HEK293T (cell line): ENCODE measurements at regions not wholly inside any gene's neighbourhood (a gene's known extent, or its start where the extent isn't known, plus 50 kb on each side); places are given as distances from the start of the nearest gene placed in this dataset.
"Not testable (repeated sequence)": the region's sequence is repeated elsewhere in the genome, so short reads cannot be mapped to it uniquely, and the experiment has no call there.

Source experiments
- CTCF ChIA-PET: fragments of 350-600 bp; formaldehyde crosslinking; extraction: SDS; loops from one replicate; lab custom pipeline; 2021; ENCODE audit warnings: antibody characterized with exemption, inconsistent platforms; lab: Yijun Ruan, JAX
- POLR2A ChIA-PET: fragments of 350-600 bp; formaldehyde crosslinking; extraction: SDS; loops from one replicate; lab custom pipeline; 2020; ENCODE audit warnings: antibody characterized with exemption, inconsistent platforms; lab: Yijun Ruan, JAX
- DNase-seq: peaks from one replicate; pipeline ENCODE4 v3.0.0; 2012; ENCODE audit warnings: mixed read lengths; ENCODE audit errors: extremely low spot score
- ARNT ChIP-seq: fragments of 450-650 bp; IDR thresholded peaks from 2 replicates; pipeline ENCODE4 v1.6.1; 2017; ENCODE audit warnings: mild to moderate bottlenecking
- BHLHE40 ChIP-seq: fragments of 450-650 bp; IDR thresholded peaks from 2 replicates; pipeline ENCODE4 v1.6.1; 2016; ENCODE audit warnings: mild to moderate bottlenecking, moderate library complexity, borderline replicate concordance
- CTBP1 ChIP-seq: fragments of 450-650 bp; IDR thresholded peaks from 2 replicates; pipeline ENCODE4 v1.6.1; 2016; ENCODE audit warnings: borderline replicate concordance
- ELF4 ChIP-seq: fragments of 450-650 bp; IDR thresholded peaks from 2 replicates; pipeline ENCODE4 v1.6.1; 2017; ENCODE audit warnings: antibody characterized with exemption
- FOXA1 ChIP-seq: fragments of 450-650 bp; IDR thresholded peaks from 2 replicates; pipeline ENCODE4 v1.6.1; 2016; ENCODE audit warnings: mild to moderate bottlenecking
- FOXK2 ChIP-seq: fragments of 450-650 bp; IDR thresholded peaks from 2 replicates; pipeline ENCODE4 v1.6.1; 2016; ENCODE audit warnings: mild to moderate bottlenecking
- FOXM1 ChIP-seq: fragments of 450-650 bp; IDR thresholded peaks from 2 replicates; pipeline ENCODE4 v1.6.1; 2017; ENCODE audit warnings: mild to moderate bottlenecking, borderline replicate concordance
- HDGF ChIP-seq: fragments of 450-650 bp; IDR thresholded peaks from 2 replicates; pipeline ENCODE4 v1.6.1; 2017; ENCODE audit warnings: antibody characterized with exemption, borderline replicate concordance
- L3MBTL2 ChIP-seq: fragments of 450-650 bp; conservative IDR thresholded peaks from 2 replicates; pipeline ENCODE4 v1.6.1; 2016; ENCODE audit warnings: mild to moderate bottlenecking
- LEF1 ChIP-seq: fragments of 450-650 bp; IDR thresholded peaks from 2 replicates; pipeline ENCODE4 v1.6.1; 2017; ENCODE audit warnings: mild to moderate bottlenecking, borderline replicate concordance
- NFRKB ChIP-seq: fragments of 450-650 bp; IDR thresholded peaks from 2 replicates; pipeline ENCODE4 v1.6.1; 2016; ENCODE audit warnings: mild to moderate bottlenecking, moderate library complexity
- PKNOX1 ChIP-seq: fragments of 450-650 bp; IDR thresholded peaks from 2 replicates; pipeline ENCODE4 v1.6.1; 2016
- SP1 ChIP-seq: fragments of 450-650 bp; IDR thresholded peaks from 2 replicates; pipeline ENCODE4 v1.6.1; 2017
- SUZ12 ChIP-seq: fragments of 450-650 bp; IDR thresholded peaks from 2 replicates; pipeline ENCODE4 v1.6.1; 2016; ENCODE audit warnings: mild to moderate bottlenecking
- TARDBP ChIP-seq: fragments of 450-650 bp; IDR thresholded peaks from 2 replicates; pipeline ENCODE4 v1.6.1; 2016
- ZNF384 ChIP-seq: fragments of 450-650 bp; IDR thresholded peaks from 2 replicates; pipeline ENCODE4 v1.6.1; 2016

DNA sequence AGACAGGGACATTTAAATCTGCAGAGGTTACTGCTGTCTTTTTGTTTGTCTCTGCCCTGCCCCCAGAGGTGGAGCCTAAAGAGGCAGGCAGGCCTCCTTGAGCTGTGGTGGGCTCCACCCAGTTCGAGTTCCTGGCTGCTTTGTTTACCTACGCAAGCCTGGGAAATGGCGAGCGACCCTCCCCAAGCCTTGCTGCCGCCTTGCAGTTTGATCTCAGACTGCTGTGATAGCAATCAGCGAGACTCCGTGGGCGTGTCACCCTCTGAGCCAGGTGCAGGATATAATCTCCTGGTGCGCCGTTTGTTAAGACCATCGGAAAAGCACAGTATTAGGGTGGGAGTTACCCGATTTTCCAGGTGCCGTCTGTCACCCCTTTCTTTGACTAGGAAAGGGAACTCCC lies 93.3 kb downstream of the ANKRD30BL start:
- CTCF ChIA-PET, DNase-seq, POLR2A ChIA-PET: not testable (repeated sequence)

DNA sequence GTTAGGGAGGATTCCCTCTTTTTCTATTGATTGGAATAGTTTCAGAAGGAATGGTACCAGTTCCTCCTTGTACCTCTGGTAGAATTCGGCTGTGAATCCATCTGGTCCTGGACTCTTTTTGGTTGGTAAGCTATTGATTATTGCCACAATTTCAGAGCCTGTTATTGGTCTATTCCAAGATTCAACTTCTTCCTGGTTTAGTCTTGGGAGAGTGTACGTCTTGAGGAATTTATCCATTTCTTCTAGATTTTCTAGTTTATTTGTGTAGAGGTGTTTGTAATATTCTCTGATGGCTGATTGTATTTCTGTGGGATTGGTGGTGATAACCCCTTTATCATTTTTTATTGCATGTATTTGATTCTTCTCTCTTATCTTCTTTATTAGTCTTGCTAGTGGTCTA lies 96.4 kb downstream of the ANKRD30BL start:
- CTCF ChIA-PET, DNase-seq, POLR2A ChIA-PET: not testable (repeated sequence)

- CTCF ChIA-PET, POLR2A ChIA-PET, DNase-seq: not testable (repeated sequence)
Observed at GRCh38 chr2:132039609-132040236, 122.0 kb downstream of the ANKRD30BL start.

DNA sequence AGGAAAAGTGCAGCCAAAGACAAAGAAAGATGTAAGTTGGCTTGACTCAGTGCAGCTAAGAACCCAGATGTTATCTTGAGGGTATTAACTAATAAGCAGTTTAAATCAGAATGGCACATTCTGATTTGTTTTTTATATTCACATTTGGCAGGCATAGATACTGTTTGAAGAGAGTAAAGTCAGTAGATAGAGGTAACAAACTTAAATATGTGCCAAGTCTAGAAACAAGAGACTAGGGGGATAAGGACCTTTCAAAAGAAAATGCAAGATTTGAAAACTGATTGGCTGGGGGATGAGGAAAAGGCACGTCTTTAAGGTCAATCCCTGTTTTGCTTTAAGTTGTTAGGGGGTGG lies 122.9 kb downstream of the ANKRD30BL start:
- DNase-seq, CTCF ChIA-PET, POLR2A ChIA-PET: not testable (repeated sequence)

DNA sequence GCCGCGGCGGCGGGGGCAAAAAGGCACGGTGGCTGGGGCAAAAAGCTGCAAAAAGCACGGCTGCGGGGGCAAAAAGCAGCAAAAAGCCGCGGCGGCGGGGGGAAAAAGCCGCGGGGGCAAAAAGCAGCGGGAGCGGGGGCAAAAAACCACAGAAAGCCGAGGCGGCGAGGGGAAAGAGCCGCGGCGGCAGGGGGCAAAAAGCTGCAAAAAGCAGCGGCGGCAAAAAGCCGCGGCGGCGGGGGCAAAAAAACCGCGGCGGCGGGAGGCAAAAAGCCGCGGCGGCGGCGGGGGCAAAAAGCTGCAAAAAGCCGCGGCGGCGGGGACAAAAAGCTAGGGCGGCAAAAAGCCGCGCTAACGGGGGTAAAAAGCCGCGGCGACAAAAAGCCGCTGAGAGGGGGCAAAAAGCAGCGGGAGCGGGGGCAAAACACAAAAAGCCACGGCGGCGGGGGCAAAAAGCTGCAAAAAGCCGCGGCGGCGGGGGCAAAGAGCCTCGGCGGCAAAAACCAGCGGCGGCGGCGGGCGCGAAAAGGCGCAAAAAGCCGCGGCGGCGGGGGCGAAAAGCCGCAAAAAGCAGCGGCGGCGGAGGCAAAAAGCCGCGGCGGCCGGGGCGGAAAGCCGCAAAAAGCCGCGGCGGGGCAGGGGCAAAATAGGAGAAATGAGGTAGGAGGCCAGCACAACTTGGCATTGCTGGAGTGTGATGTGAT lies 123.4 kb downstream of the ANKRD30BL start:
- peak; percentile 5 for DNase-seq
- ChIA-PET POLR2A (no interaction called here), CTCF (interaction anchor here (0.6 kb wide), 1 partner anchor 1375 kb away, joined by 5 read pairs; no protein-coding TSS in a partner anchor)
- TF ChIP-seq TARDBP (no peak), HDGF (no peak), BHLHE40 (no peak), ARNT (no peak), L3MBTL2 (no peak), PKNOX1 (no peak), CTBP1 (no peak), FOXA1 (no peak), SP1 (no peak), ELF4 (no peak), FOXM1 (no peak), NFRKB (no peak), SUZ12 (no peak), ZNF384 (no peak), FOXK2 (no peak), LEF1 (no peak)

GRCh38 chr2:132037527-132038178 lies 124.1 kb downstream of the ANKRD30BL start:
- POLR2A ChIA-PET: no interaction called here
- peak; percentile 5 for DNase-seq
- CTCF ChIA-PET: interaction anchor here (0.6 kb wide), 1 partner anchor 1376 kb away, joined by 5 read pairs; no protein-coding TSS in a partner anchor
- no peak for TF ChIP-seq CTBP1
- TF ChIP-seq BHLHE40: no peak
- TF ChIP-seq L3MBTL2: no peak
- TF ChIP-seq TARDBP: no peak
- TF ChIP-seq FOXA1: no peak
- TF ChIP-seq HDGF: no peak
- no peak for TF ChIP-seq SP1
- no peak for TF ChIP-seq ARNT
- TF ChIP-seq PKNOX1: no peak
- no peak for TF ChIP-seq ZNF384
- TF ChIP-seq FOXM1: no peak
- TF ChIP-seq FOXK2: no peak
- no peak for TF ChIP-seq SUZ12
- TF ChIP-seq NFRKB: no peak
- TF ChIP-seq LEF1: no peak
- TF ChIP-seq ELF4: no peak

DNA sequence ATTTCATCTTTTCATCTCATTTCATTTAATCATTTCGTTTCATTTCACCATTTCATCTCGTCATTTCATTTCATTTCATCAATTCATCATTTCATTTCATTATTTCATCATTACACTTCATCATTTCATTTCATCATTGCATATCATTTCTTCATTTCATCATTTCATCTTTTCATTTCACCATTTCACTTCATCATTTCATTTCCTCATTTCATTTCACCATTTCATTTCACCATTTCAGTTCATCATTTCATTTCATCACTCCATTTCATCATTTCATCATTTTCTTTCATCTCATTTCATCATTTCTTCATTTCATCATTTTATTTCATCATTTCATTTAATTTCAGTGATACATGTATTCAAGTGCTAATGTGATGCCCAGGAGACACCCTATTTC lies 127.1 kb downstream of the ANKRD30BL start:
- TF ChIP-seq ARNT: no peak
- ChIA-PET POLR2A (no interaction called here), CTCF (no interaction called here)
- no peak for DNase-seq

GRCh38 chr2:132033949-132034348 lies 127.8 kb downstream of the ANKRD30BL start:
- ChIA-PET CTCF (no interaction called here), POLR2A (no interaction called here)
- TF ChIP-seq FOXK2: no peak
- TF ChIP-seq SUZ12: no peak
- no peak for TF ChIP-seq ELF4
- DNase-seq: no peak
